Epithelial cell of esophagus (primary cell): ENCODE measurements at regions not wholly inside any gene's neighbourhood (a gene's known extent, or its start where the extent isn't known, plus 50 kb on each side); places are given as distances from the start of the nearest gene placed in this dataset.
"Not testable (repeated sequence)": the region's sequence is repeated elsewhere in the genome, so short reads cannot be mapped to it uniquely, and the experiment has no call there.

Experiments
- DNase-seq: peaks from one replicate; pipeline ENCODE4 v3.0.0; 2010; ENCODE audit warnings: low read depth
- H3K4me3 ChIP-seq: 2 replicates; pipeline ENCODE4 v1.5.1; 2011; ENCODE audit warnings: mild to moderate bottlenecking, low read length, control low read depth
- CTCF ChIP-seq: IDR thresholded peaks from 2 replicates; pipeline ENCODE4 v1.5.1; 2011; ENCODE audit warnings: low read depth, mild to moderate bottlenecking, low read length, control low read depth, inconsistent platforms; ENCODE audit not compliant: insufficient read depth; ENCODE audit errors: missing control alignments

DNA sequence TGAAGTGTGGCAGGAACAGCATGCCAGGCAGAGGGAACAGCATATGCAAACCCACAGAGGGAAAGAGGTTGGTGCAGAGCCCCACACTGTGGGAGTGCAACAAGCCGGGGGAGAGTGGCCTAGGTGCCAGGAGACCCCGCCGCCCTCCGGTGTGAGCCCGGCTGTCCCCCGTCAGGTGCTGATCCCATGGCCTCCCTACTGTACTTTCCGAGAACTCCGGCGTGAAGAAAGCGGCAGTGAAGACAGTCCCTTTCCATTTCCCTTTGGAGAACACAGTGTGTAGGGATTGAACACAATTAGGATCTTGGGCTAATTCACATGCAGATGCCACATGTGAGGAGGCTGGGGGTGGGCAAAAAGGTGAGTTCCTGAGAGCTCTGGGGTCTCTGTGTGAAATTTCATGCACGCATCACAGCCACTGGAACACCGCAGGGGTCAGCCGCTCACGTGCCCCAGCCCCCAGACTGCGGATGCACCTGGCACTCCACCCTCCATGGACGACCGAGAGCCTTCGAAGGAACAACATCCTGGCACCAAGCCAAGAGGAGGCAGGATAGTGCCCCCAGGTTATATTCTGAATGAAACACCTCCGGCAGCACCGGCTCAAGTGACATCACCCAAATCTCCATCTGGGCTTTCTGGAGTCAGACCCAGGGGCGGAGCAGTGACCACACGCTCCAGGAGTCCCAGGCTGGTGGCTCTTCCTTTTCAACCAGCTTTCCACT lies 82.1 kb upstream of the PPP2R2D start:
- DNase-seq: no peak
- H3K4me3 ChIP-seq: no peak overlapping the region
- TF ChIP-seq CTCF: no peak

DNA sequence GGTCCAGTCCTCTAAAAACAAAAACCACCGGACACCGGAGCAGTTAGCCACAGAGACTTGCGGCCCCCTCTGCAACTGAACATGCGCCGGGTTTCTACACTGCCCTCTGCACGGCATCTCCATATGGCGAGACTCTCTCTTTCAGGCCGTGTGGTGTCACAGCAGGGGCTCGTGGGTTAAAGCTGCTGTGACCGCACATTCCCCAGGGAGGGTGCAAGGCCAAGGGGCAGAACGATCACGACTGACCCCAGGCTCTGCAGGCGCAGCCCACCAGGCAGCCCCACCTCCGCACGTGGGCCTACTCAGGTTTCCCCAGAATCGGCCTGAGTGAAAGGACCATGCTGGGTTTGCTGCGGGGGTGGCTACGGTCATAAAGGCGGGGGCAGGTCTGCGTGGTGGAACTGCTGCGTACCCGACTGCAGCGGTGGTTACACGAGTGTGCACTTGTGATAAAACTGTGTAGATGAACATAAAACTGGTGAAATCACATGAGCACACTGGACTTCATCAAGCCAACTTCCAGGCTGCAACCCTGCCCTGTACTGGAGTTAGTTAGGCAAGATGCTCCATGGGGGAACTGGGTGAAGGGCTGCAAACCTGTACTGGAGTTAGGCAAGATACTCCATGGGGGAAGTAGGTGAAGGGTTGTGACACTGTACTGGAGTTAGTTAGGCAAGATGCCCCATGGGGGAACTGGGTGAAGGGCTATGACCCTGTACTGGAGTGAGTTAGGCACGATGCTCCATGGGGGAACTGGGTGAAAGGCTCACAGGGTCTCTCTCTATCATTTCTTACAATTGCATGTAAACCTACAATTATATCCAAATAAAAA lies 81.4 kb upstream of the PPP2R2D start:
- no peak overlapping the region for H3K4me3 ChIP-seq
- no peak for DNase-seq
- no peak for TF ChIP-seq CTCF

- TF ChIP-seq CTCF: no peak
- no peak for DNase-seq
Observed at GRCh38 chr10:131820626-131821025, 80.2 kb upstream of the PPP2R2D start.

GRCh38 chr10:131821378-131822012 lies 79.3 kb upstream of the PPP2R2D start:
- DNase-seq: no peak
- TF ChIP-seq CTCF: no peak
- no peak overlapping the region for H3K4me3 ChIP-seq

More at GRCh38 chr10:131820626-131821025, 80.2 kb upstream of the PPP2R2D start:
- H3K4me3 ChIP-seq: no peak overlapping the region

DNA sequence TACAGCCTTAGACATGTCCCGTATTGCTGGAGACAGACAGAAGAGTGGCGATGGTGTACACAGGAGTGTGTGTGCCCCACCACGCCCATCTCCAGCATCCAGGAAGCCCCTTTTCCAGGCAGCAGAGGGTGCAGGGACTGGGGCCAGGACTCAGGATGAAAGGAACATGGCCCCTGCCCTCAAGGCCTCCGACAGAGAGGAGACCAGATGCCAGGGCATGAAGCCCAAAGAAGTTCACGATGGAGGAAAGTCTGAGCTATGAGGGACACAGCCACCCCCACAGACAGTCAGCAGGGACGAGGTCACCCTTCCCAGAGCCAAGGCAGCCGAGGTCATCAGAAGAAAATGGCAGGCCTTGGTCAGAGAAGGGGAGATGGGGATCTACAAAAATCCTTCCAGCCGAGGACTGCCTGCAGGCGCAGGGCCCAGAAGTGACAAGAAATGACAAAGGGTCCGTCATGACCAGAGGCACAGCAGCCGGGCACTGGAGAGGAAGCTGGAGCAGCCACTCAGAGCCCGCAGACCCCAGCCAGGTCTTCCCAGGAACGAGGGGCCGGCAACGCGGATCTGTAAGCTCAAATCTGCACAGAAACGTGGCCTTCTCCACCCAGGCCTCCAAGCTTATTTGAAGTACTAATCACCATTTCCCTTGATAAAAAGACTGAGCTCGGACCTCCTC lies 78.7 kb upstream of the PPP2R2D start:
- H3K4me3 ChIP-seq: no peak overlapping the region
- DNase-seq: no peak
- TF ChIP-seq CTCF: no peak

- no peak for DNase-seq
- TF ChIP-seq CTCF: no peak
- no peak overlapping the region for H3K4me3 ChIP-seq
Observed at GRCh38 chr10:131822692-131823245, 78.0 kb upstream of the PPP2R2D start.

DNA sequence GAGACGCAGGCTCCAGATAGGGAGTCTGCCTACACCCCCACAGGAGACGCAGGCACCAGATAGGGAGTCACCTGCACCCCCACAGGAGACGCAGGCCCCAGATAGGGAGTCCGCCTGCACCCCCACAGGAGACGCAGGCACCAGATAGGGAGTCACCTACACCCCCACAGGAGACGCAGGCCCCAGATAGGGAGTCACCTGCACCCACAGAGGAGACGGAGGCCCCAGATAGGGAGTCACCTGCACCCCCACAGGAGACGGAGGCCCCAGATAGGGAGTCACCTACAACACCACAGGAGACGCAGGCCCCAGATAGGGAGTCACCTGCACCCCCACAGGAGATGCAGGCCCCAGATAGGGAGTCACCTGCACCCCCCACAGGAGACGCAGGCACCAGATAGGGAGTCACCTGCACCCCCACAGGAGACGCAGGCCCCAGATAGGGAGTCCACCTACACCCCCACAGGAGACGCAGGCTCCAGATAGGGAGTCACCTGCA lies 77.2 kb upstream of the PPP2R2D start:
- DNase-seq, H3K4me3 ChIP-seq: not testable (repeated sequence)
